ENCODE measurements at regions not wholly inside any gene's neighbourhood (a gene's known extent, or its start where the extent isn't known, plus 50 kb on each side); places are given as distances from the start of the nearest gene placed in this dataset.

DNA sequence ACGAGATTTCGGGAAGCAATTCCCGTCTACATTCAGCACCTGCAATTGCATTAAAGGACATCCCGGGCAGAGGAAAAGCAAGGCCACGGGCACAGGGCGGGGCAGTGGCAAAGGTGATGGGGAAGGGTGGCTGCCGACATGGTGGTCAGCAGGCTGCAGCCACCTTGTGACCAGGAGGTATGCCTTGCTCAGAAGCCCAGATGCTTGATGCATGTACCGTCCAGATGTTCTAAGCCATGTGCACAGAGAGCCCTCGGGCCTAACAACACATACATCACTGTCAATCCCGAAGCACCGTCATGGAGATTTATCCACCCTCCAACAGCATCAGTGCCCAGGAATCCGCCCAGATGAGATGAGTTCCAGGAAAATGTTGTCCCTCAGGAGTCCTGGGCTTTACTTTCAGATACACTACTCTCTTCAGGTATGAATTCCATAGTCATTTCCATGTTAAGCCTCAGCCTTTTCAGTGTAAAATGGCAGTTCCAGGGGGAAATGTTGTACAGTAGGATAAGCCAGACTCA lies 77.8 kb upstream of the FRMD1 start:
- no peaks in the 10 kb centered on the region for H3K27me3 Mint-ChIP-seq
- H3K36me3 Mint-ChIP-seq, result no peaks in the 10 kb centered on the region
- H3K4me3 Mint-ChIP-seq, result no peak overlapping the region
- H3K27ac Mint-ChIP-seq, result no peak overlapping the region
- H3K9me3 Mint-ChIP-seq, result peaks cover 0 to 1% (median 0%) of the 10 kb centered on the region in 3 donors
- no peaks in the 10 kb centered on the region for H3K4me1 Mint-ChIP-seq

DNA sequence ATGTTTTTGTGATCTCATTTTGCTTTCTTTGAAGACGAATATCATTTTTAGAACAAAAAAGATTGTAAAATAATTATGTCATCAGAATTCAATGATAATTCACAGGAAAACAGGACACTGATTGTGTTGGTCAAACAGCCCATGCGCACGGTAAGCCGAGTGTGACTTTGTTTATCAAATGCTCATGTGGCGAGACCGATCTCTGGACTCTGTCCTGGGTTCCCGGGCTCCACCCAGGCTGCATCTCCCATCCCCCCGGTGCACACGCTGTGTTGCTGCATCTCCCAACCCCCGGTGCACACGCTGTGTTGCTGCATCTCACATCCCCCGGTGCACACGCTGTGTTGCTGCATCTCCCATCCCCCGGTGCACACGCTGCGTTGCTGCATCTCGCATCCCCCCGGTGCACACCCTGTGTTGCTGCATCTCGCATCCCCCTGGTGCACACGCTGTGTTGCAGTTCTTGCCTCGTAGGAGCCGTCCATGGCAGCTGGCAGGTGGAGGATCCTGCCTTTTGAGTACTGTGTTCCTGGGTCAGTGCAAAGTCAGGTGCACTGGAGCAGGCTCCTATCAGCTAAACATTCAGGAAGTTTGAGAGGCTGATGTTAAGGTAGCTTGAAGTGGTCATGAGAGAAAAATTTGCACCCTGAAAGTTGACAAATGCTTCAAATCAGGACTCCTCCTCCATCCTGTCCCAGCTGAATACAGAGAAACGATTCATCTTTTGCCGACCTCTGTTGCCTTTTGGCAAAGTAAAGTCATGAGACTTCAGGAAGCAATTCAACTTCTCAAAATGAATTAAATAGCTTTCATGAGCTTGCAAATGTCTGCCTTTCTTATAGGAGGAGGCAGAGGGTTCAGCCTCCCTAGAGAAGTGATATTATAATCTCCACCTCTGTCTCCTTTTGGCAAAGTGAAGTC lies 77.1 kb upstream of the FRMD1 start:
- Mint-ChIP-seq H3K9me3 (peaks cover 0 to 1% (median 0%) of the 10 kb centered on the region in 3 donors), H3K4me3 (no peak overlapping the region), H3K36me3 (no peaks in the 10 kb centered on the region), H3K27me3 (no peaks in the 10 kb centered on the region), H3K4me1 (no peaks in the 10 kb centered on the region), H3K27ac (peak overlapping the region in 1 of 3 donors; percentile 73)

DNA sequence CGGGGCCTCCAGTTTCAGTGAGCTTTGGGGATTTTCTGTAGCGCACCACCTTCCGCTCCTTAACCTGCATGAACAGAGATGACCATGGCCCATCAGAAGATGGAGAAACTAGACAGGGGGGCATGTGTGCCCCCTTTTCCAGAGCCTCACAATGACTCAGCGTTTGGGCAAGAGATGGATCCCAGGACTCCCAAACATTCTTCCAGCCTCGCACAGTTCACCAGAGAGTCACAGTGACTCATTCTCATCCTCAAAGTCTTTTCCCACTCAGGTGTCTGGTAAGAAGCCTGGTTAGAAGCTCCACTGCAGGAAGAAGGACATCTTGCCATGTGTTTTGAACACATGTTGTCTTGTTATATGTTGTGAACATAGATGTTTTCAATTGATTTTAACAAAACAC lies 76.2 kb upstream of the FRMD1 start:
- Mint-ChIP-seq H3K36me3 (no peaks in the 10 kb centered on the region), H3K4me3 (no peak overlapping the region), H3K27ac (no peak overlapping the region), H3K4me1 (no peaks in the 10 kb centered on the region), H3K9me3 (no peaks in the 10 kb centered on the region), H3K27me3 (no peaks in the 10 kb centered on the region)

DNA sequence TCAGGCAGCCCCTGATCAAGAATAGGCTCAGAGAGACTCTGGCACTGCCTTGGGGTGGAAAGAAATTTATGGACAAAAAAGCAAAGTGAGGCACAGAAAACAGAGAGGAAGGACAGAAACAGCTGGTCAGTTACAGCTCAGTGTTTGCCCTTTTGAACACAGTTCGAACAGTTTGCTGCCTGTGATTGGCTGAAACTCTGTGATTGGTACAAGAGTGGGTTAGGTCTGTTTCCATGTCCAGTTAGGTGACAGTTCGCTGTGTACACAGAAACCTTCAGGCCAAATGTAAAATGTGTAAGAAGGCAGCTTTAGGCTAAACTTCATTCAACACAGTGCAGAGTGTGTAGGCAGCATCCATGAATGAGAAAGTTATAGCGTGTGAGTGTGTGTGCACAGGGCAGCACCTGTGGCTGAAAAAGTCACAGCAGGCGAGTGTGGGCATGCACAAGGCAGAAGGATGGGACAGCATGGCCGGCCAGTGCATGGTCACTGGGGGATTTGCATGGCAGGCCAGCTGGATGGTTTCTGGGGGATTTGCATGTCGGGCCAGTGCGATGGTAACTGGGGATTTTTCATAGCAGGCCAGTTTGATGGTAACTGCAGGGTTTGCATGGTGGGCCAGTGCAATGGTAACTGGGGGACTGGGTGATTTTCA lies 75.4 kb upstream of the FRMD1 start:
- no peaks in the 10 kb centered on the region for H3K9me3 Mint-ChIP-seq
- H3K4me1 Mint-ChIP-seq, result no peaks in the 10 kb centered on the region
- H3K27ac Mint-ChIP-seq, result no peak overlapping the region
- no peaks in the 10 kb centered on the region for H3K27me3 Mint-ChIP-seq
- no peaks in the 10 kb centered on the region for H3K36me3 Mint-ChIP-seq
- H3K4me3 Mint-ChIP-seq, result no peak overlapping the region

DNA sequence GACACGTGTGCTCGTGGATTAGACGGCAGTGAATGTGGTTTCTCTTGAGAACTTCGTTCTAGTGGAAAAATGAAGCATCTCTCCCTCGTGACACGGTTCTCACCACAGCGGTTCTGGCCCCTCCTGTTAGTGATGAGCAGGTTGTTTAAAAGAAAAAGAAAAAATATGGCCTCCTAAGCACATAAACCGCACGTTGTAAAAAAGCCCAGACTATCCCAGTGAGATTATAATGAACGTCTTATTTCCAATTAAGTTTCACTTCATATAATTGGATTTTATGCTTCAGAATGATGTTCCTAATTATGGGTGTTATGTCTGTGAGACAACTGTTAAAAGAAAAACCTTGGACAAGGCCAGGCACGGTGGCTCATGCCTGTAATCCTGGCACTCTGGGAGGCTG lies 74.5 kb upstream of the FRMD1 start:
- Mint-ChIP-seq H3K27me3 (peaks cover 1% of the 10 kb centered on the region), H3K4me3 (no peak overlapping the region), H3K36me3 (no peaks in the 10 kb centered on the region), H3K9me3 (no peaks in the 10 kb centered on the region), H3K27ac (no peak overlapping the region), H3K4me1 (no peaks in the 10 kb centered on the region)

DNA sequence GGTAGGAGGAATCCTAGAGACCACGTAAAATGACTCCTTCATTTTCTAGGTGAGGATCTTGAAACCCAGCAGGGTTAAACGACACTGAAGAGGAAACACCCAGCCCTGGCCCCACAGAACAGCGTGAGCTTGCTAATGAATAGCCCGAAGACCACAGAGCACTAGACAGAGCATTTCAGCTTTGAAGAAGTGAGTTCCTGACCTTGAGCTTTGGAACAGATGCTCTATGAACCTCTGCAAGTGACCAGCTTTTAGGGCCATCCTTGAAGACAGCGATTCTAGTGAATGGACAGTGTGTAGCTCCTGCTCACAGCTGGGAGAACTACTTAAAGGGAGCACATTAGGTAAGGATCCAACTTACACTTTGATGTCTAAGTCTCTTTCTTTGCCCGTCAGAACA lies 74.0 kb upstream of the FRMD1 start:
- no peaks in the 10 kb centered on the region for H3K9me3 Mint-ChIP-seq
- peak overlapping the region in 1 of 3 donors; percentile 59 for H3K27ac Mint-ChIP-seq
- no peaks in the 10 kb centered on the region for H3K36me3 Mint-ChIP-seq
- peaks cover 1% of the 10 kb centered on the region for H3K27me3 Mint-ChIP-seq
- H3K4me3 Mint-ChIP-seq, result no peak overlapping the region
- H3K4me1 Mint-ChIP-seq, result no peaks in the 10 kb centered on the region

DNA sequence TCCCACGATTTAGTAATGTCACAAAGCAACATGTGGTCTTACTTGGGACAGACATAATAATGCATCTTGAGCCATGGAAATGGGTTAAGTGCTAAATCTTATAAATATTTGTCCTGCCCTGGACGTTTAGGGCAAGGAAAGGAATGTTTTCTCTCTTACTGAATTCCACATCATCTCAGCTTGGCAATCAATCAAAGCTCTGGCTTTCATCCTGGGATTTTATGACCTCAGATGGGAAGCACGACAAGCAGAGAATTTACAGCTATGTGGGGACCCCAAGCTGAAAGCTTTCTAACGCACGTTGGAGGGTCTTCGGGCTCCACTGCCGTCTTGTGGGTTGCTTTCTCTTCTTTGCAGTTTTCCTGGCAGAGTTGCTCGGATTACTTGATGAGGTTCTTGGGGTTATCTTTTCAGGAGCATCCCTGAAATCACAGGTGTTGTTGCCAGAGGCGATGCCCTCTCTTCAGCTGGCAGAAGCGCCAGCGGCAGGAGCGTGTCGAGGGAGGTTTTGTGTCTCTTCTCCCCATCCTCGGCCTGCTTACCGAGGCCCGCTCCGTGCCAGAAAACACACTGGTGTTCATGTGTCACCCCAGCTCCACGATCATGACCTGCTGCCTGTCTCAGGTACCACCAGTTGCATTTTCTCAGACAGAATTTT lies 73.4 kb upstream of the FRMD1 start:
- Mint-ChIP-seq H3K27me3 (peaks cover 1% of the 10 kb centered on the region), H3K4me3 (no peak overlapping the region), H3K9me3 (no peaks in the 10 kb centered on the region), H3K36me3 (no peaks in the 10 kb centered on the region), H3K27ac (peak overlapping the region in 1 of 3 donors; percentile 59), H3K4me1 (no peaks in the 10 kb centered on the region)

DNA sequence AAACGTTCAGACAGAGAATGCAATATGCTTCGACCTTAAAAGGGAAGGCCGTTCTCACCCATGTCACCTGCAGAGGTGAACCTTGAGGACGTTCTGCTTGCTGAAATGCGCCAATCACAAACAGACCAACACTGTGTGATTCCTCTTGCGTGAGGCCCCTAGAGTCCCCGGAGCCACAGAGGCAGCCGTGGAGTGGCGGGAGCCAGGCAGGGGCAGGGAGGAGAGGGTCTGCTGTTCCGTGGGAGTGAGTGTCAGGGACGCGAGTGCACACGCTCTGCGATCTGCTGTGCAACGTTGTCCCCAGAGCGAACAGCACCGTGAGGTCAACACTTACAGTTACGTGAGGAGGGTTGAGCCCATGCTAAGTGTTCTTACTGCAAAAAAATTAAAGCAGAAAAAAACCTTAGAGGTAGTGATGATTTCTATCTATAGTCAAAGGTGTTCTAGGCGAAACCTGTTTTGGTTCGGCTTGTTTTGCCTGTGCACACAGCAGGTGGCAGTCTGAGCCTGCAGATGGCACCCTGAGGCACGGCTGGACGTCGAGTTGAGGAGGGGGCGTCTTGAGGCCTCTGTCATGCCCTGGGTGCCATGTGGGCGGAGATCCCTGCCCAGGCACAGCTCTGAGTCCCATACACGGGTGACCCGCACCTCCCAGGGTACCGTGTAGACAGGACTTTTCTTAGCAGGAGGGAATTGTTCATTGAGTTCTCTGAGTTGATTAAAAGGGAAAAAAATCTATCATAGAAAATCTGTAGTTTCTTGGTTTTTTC lies 71.7 kb upstream of the FRMD1 start:
- no peaks in the 10 kb centered on the region for H3K36me3 Mint-ChIP-seq
- H3K4me1 Mint-ChIP-seq, result no peaks in the 10 kb centered on the region
- H3K27ac Mint-ChIP-seq, result no peak overlapping the region
- no peaks in the 10 kb centered on the region for H3K9me3 Mint-ChIP-seq
- no peak overlapping the region for H3K4me3 Mint-ChIP-seq
- peaks cover 1% of the 10 kb centered on the region for H3K27me3 Mint-ChIP-seq

DNA sequence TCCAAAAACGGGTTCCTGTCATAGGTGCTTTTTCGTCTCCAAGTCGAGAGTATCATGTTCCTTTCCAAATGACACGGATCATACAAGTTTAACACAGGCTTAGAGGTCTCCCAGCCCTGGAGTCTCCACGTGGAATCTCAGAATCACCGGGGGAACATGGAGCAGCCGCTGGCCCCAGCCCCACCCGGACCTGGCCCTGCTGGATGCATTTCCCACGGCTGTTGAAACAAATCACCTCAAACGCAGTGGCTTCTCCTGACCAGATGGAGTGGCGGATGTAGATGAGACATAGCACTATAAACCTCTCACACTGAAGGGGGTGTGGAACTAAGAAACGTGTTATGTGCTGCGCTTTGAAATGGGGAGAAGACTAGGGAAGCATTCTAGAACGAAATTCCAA lies 70.0 kb upstream of the FRMD1 start:
- H3K36me3 Mint-ChIP-seq, result no peaks in the 10 kb centered on the region
- no peak overlapping the region for H3K4me3 Mint-ChIP-seq
- H3K9me3 Mint-ChIP-seq, result peaks cover 0 to 8% (median 0%) of the 10 kb centered on the region in 3 donors
- peaks cover 1% of the 10 kb centered on the region for H3K27me3 Mint-ChIP-seq
- no peak overlapping the region for H3K27ac Mint-ChIP-seq
- no peaks in the 10 kb centered on the region for H3K4me1 Mint-ChIP-seq

DNA sequence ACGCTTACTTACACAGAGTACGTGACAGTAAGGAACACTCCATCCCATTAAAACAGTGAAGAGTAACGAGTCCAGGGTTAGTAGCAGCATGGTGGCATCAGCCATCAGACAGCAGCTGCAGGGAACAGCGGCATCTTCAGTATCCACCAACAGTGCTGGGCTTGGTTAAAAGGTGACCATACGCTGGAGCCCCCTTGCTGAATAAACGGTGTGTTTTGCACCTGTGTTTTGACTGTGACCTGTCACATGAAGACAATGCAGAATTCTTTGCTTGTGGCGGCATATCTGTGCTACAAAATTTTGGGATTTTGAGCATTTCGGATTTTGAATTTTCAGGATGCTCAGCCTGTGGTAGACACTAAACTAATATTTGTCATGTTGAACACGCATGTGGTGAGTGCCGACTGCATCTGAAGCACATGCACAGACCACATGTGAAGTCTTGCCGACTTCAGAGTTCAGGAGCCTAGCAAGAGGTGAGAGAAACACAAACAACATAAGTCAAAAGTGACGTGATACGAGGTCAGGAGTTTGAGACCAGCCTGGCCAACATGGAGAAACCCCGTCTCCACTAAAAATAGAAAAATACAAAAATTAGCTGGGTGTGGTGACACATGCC lies 69.3 kb upstream of the FRMD1 start:
- no peak overlapping the region for H3K4me3 Mint-ChIP-seq
- H3K27me3 Mint-ChIP-seq, result peaks cover 1% of the 10 kb centered on the region
- H3K9me3 Mint-ChIP-seq, result peaks cover 0 to 8% (median 0%) of the 10 kb centered on the region in 3 donors
- H3K36me3 Mint-ChIP-seq, result no peaks in the 10 kb centered on the region
- H3K27ac Mint-ChIP-seq, result no peak overlapping the region
- no peaks in the 10 kb centered on the region for H3K4me1 Mint-ChIP-seq

DNA sequence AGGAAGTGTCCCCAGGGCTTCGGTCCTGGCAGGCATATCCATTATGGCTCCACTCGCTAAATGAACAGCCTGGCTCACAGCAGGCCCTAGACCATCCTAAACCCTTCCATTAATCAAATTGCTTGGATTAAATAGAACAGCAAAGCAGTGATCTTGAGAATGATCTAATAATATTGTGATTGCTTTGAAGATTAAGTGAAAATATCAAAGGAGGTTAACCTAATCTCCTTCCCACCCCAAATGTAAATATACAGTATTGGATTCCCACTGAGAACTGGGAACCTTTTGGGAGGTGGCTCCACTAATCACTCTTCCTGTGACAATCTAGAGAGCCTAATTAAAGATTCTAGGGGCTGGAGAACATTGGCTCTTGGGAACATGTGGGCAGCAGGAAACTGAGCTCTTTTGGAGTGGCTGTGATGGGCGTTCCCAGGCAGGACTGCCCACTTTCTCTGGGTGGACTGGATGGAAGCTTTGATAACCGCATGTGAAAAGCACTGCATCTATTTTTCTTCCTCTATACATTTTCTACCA lies 68.3 kb upstream of the FRMD1 start:
- Mint-ChIP-seq H3K4me1 (no peaks in the 10 kb centered on the region), H3K36me3 (no peaks in the 10 kb centered on the region), H3K9me3 (peaks cover 0 to 9% (median 0%) of the 10 kb centered on the region in 3 donors), H3K4me3 (no peak overlapping the region), H3K27ac (no peak overlapping the region), H3K27me3 (peaks cover 1% of the 10 kb centered on the region)

DNA sequence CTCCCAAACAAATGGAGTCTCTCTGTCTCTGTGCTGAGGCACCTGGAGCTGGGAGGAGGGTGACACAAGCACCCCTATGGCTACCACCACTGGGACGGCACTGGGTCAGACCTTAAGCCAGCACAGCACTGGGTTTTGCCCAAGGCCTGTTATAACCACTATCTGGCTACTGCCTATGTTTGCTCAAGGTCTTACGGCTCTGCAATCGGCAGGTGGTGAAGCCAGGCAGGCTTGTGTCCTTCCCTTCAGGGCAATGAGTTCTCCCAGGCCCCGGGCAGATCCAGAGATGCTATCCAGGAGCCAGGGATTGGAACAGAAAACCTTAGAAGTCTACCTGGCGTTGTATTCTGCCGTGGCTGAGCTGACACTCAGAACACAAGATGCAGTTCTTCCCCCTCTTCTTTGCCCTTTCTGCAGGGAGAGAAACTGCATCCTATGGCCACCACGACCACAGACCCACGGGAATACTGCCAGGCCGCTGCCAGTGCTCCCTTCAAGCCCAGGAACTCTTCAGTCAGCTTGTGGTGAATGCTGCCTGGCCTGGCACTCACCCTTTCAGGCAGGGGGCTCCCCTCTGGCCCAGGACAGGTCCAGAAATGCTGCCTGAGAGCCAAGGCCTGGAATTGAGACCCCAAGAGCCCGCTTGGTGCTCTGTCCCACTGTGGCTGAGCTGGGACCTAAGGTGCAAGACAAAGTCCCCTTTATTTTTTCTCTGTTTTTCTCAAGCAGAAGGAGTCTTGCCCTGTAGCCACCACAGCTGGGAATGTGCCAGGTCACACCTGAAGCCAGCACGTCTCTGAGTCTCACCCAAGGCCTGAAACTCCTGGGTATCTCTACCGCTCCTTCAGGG lies 67.0 kb upstream of the FRMD1 start:
- H3K4me1 Mint-ChIP-seq, result no peaks in the 10 kb centered on the region
- H3K27me3 Mint-ChIP-seq, result peaks cover 1% of the 10 kb centered on the region
- H3K27ac Mint-ChIP-seq, result no peak overlapping the region
- no peaks in the 10 kb centered on the region for H3K36me3 Mint-ChIP-seq
- H3K9me3 Mint-ChIP-seq, result peaks cover 0 to 11% (median 0%) of the 10 kb centered on the region in 3 donors
- no peak overlapping the region for H3K4me3 Mint-ChIP-seq

DNA sequence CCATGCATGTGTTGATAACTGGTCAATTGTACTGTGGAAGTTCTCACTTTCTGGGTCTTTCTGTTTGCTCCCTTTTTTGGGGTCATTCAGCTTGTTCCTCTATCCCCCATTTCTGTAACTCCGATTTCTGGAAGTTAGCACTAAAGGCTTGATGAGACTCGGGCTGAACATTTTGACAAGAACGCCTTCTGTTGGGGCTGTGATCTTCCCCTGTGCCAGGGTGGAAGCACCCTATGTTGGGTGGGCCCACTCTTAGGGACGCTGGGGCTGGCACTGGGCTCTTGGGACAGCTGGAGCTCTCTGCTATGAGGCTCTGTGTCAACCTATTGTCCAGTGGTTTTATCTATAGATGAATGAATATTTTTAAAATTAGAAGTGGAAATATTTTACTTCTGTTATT lies 60.1 kb upstream of the FRMD1 start:
- Mint-ChIP-seq H3K4me3 (no peak overlapping the region), H3K4me1 (no peaks in the 10 kb centered on the region), H3K27ac (no peak overlapping the region), H3K36me3 (no peaks in the 10 kb centered on the region), H3K27me3 (no peaks in the 10 kb centered on the region), H3K9me3 (peaks cover 0 to 6% (median 0%) of the 10 kb centered on the region in 3 donors)
